ENCODE measurements at regions not wholly inside any gene's neighbourhood (a gene's known extent, or its start where the extent isn't known, plus 50 kb on each side); places are given as distances from the start of the nearest gene placed in this dataset.

DNA sequence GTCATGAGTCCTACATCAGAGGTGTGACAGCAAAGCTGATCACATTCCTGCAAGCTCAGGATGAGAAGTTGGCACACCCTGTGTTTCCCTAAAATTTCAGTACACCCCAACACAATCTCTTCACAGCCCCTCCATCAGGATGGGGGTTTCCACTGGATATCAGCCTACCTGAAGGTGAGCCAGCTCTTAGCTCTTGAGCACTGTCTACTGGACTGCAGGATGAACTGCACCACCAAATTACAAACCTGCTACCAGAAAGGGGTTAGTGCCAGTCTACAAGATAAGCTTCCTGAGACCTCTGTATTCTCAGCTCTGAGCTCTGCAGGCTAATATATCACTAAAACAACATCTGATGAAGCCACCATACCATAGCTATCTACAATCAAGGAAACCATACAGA lies 1616.2 kb upstream of the SPRY2 start:
- TF ChIP-seq, protein P1, sequence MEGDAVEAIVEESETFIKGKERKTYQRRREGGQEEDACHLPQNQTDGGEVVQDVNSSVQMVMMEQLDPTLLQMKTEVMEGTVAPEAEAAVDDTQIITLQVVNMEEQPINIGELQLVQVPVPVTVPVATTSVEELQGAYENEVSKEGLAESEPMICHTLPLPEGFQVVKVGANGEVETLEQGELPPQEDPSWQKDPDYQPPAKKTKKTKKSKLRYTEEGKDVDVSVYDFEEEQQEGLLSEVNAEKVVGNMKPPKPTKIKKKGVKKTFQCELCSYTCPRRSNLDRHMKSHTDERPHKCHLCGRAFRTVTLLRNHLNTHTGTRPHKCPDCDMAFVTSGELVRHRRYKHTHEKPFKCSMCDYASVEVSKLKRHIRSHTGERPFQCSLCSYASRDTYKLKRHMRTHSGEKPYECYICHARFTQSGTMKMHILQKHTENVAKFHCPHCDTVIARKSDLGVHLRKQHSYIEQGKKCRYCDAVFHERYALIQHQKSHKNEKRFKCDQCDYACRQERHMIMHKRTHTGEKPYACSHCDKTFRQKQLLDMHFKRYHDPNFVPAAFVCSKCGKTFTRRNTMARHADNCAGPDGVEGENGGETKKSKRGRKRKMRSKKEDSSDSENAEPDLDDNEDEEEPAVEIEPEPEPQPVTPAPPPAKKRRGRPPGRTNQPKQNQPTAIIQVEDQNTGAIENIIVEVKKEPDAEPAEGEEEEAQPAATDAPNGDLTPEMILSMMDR (IDR thresholded peaks at IDR 0.05), result no peak
- TF ChIP-seq POLR2A (IDR thresholded peaks at IDR 0.05), result no peak
